Lower leg skin (tissue), 3 donors: ENCODE measurements at regions not wholly inside any gene's neighbourhood (a gene's known extent, or its start where the extent isn't known, plus 50 kb on each side); places are given as distances from the start of the nearest gene placed in this dataset.

Source experiments
- CTCF ChIP-seq, 3 donors: fragments of 450-650 bp; IDR thresholded peaks; one replicate each; pipeline ENCODE4 v1.5.1; 2016; ENCODE audit warnings: antibody characterized with exemption in 3 of 3, mild to moderate bottlenecking in 3 of 3, moderate library complexity in 2 of 3
- POLR2A ChIP-seq, 2 donors: fragments of 450-650 bp; IDR thresholded peaks; one replicate each; pipeline ENCODE4 v1.6.1; 2016 to 2017; ENCODE audit warnings: antibody characterized with exemption in 2 of 2, mild to moderate bottlenecking in 1 of 2, moderate library complexity in 1 of 2

- TF ChIP-seq POLR2A (IDR thresholded peaks at IDR 0.05) (no peak), CTCF (IDR thresholded peaks at IDR 0.05) (no peak)
These were observed 608.2 kb downstream of the EPHA4 start for GRCh38 chr2:220963930-220964329.
